GM21447 (cell line): ENCODE measurements at regions not wholly inside any gene's neighbourhood (a gene's known extent, or its start where the extent isn't known, plus 50 kb on each side); places are given as distances from the start of the nearest gene placed in this dataset.
A peak's percentile ranks its signal among the peaks of the same experiment; 100 is the strongest.

ENCODE experiments used
- ATAC-seq: cut with Tn5 transposase; IDR thresholded peaks from one replicate; pipeline ENCODE4 v1.9.1; 2021; ENCODE audit not compliant: unreplicated experiment

GRCh38 chr6:105795366-105795765 lies 290.8 kb upstream of the PRDM1 start:
- no peak for ATAC-seq

GRCh38 chr6:105794870-105795269 lies 291.3 kb upstream of the PRDM1 start:
- ATAC-seq: no peak

- no peak for ATAC-seq
Observed at GRCh38 chr6:105794239-105794638, 291.9 kb upstream of the PRDM1 start.

GRCh38 chr6:105793130-105793529 lies 293.0 kb upstream of the PRDM1 start:
- ATAC-seq: peak; percentile 35

GRCh38 chr6:105791583-105792318 lies 294.4 kb upstream of the PRDM1 start:
- ATAC-seq: peak; percentile 51

- no peak for ATAC-seq
Observed at GRCh38 chr6:105791179-105791578, 295.0 kb upstream of the PRDM1 start.

GRCh38 chr6:105790635-105791034 lies 295.5 kb upstream of the PRDM1 start:
- ATAC-seq: no peak

- no peak for ATAC-seq
Observed at GRCh38 chr6:105789935-105790334, 296.2 kb upstream of the PRDM1 start.

GRCh38 chr6:105787747-105788146 lies 298.4 kb upstream of the PRDM1 start:
- no peak for ATAC-seq

GRCh38 chr6:105786890-105787655 lies 299.1 kb upstream of the PRDM1 start:
- ATAC-seq: peak; percentile 74

- no peak for ATAC-seq
Observed at GRCh38 chr6:105786449-105786848, 299.7 kb upstream of the PRDM1 start.

- ATAC-seq: no peak
Observed at GRCh38 chr6:105785066-105785811, 300.9 kb upstream of the PRDM1 start.

GRCh38 chr6:105784179-105784578 lies 302.0 kb upstream of the PRDM1 start:
- ATAC-seq: no peak

- ATAC-seq: no peak
Observed at GRCh38 chr6:105783333-105783935, 302.7 kb upstream of the PRDM1 start.

GRCh38 chr6:105781915-105782314 lies 304.2 kb upstream of the PRDM1 start:
- ATAC-seq: no peak

GRCh38 chr6:105781248-105781647 lies 304.9 kb upstream of the PRDM1 start:
- ATAC-seq: no peak

- no peak for ATAC-seq
Observed at GRCh38 chr6:105780146-105780860, 305.8 kb upstream of the PRDM1 start.

- ATAC-seq: no peak
Observed at GRCh38 chr6:105779110-105779509, 307.0 kb upstream of the PRDM1 start.

- ATAC-seq: no peak
Observed at GRCh38 chr6:105775095-105775494, 311.0 kb upstream of the PRDM1 start.

GRCh38 chr6:105774247-105774646 lies 311.9 kb upstream of the PRDM1 start:
- peak; percentile 97 for ATAC-seq
